ENCODE measurements at regions not wholly inside any gene's neighbourhood (a gene's known extent, or its start where the extent isn't known, plus 50 kb on each side); places are given as distances from the start of the nearest gene placed in this dataset.

DNA sequence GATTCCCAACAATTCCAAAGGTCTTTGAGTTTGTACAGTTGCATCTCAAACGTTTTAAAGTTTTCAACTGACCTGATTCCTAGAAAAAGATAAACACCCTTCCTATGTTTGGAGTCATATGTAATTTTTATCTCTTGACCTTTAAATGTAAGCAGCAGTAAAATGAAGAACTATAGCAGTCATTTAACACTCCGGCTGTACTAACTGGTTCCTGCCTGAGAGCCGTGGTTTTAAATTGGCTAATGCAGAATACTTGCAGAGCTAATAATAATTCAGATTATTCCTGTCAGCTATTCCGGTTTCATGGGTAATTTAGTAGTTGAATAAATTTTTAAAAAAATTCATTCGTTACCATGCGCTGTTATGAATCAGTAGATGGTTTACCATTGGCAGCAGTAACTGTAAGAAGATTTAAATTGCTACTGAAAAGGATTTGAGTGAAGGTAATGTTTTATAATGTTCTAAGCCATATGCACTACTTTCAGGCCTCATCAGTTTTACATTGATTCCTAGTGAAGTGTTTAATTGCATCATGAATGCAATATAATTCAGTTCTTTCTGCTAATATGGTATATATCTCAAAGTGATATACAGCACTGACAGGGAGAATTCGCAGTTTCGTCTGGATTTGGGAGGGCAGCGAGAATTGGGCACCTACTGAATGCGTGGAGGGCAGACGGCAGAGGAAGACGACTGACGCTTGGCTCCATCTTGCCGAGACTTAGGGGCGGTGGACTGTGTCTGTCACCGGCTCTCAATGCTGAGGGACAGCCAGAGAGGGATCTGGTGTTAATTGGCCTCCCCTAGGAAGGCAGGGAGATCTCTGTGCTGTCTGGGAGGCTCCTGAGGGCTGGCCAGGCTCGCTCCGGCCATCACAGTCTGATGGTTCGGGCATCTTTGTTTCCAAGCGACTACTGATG, 217.7 kb downstream of the PHETA1 start:
- ATAC-seq (no peak), DNase-seq (ENCODE audit: low read depth, low spot score) (no peak)
- intact Hi-C loops (cut with micrococcal nuclease) = no loop called here
- Histone ChIP-seq H3K27me3 (ENCODE audit: insufficient read depth, low read length) (no peaks in the 10 kb centered on the region), H3K9me2 (ENCODE audit: insufficient read depth) (no peaks in the 10 kb centered on the region), H3K36me3 (ENCODE audit: control insufficient read depth in 1 of 2, insufficient read depth in 2 of 2, low read length in 2 of 2) (no peaks in the 10 kb centered on the region), H3K4me2 (ENCODE audit: low read length) (no peak overlapping the region), H4K20me1 (ENCODE audit: insufficient read depth) (no peaks in the 10 kb centered on the region), H3K79me2 (ENCODE audit: insufficient read depth, low read length) (no peaks in the 10 kb centered on the region), H2AFZ (ENCODE audit: low read depth, low read length, poor library complexity, severe bottlenecking) (no peak overlapping the region), H3K4me3 (replicated peaks in 1 of 2; ENCODE audit: low read depth in 1 of 2, low read length in 2 of 2) (no peak overlapping the region), H3K27ac (ENCODE audit: low read depth, low read length) (no peak overlapping the region), H3K4me1 (ENCODE audit: control insufficient read depth in 1 of 2, insufficient read depth in 2 of 2, low read length in 2 of 2) (no peaks in the 10 kb centered on the region), H3K9me3 (ENCODE audit: control insufficient read depth in 1 of 2, insufficient read depth in 1 of 2, low read depth in 1 of 2, low read length in 2 of 2) (no peaks in the 10 kb centered on the region), H3K9ac (ENCODE audit: low read length) (no peak overlapping the region)
- ChIA-PET CTCF (no interaction called here), POLR2A (no interaction called here), RAD21 (ENCODE audit: low non-redundant PET in 1 of 2, low total read pairs in 2 of 2, uncharacterized antibody in 2 of 2, unreplicated experiment in 2 of 2) (no interaction called here)
- BruUV-seq (replicated peaks) = no TSS peak
- no peak for TF ChIP-seq YY1 (IDR thresholded peaks at IDR 0.05; ENCODE audit: extremely low read depth, insufficient replicate concordance, low read depth, low read length)
- no peak for TF ChIP-seq RAD21 (IDR thresholded peaks at IDR 0.05; ENCODE audit: low read depth)
- TF ChIP-seq, protein P1, sequence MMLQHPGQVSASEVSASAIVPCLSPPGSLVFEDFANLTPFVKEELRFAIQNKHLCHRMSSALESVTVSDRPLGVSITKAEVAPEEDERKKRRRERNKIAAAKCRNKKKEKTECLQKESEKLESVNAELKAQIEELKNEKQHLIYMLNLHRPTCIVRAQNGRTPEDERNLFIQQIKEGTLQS (IDR thresholded peaks at IDR 0.05) = no peak
- TF ChIP-seq SP1 (IDR thresholded peaks at IDR 0.05; ENCODE audit: low read depth) = no peak
- no peak for TF ChIP-seq CEBPB (IDR thresholded peaks at IDR 0.05; ENCODE audit: low read depth)

DNA sequence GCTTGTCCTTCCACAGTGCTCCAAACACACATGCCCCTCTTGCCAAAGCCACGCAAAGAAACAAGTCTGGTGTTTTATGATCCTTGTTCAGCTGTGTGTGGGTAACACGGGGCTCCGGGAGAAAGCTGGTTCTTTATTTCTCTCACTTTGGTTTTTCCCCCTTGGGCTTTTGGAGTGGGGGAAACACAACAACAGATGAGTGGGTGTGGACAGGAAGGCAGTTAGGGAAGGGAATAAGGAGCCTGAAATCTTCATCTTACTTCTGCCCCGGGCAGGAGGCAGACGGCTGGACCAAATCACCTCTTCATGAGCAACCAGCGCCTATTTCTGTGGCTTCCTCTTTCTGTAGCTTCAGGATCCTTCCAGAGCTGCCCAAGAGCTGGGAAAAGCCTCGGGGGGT, 218.5 kb downstream of the PHETA1 start:
- H3K4me1 ChIP-seq (ENCODE audit: control insufficient read depth in 1 of 2, insufficient read depth in 2 of 2, low read length in 2 of 2) = no peaks in the 10 kb centered on the region
- ChIA-PET CTCF (no interaction called here), RAD21 (ENCODE audit: low non-redundant PET in 1 of 2, low total read pairs in 2 of 2, uncharacterized antibody in 2 of 2, unreplicated experiment in 2 of 2) (no interaction called here), POLR2A (no interaction called here)
- no peak overlapping the region for H3K27ac ChIP-seq (ENCODE audit: low read depth, low read length)
- H2AFZ ChIP-seq (ENCODE audit: low read depth, low read length, poor library complexity, severe bottlenecking) = no peak overlapping the region
- no peaks in the 10 kb centered on the region for H3K9me3 ChIP-seq (ENCODE audit: control insufficient read depth in 1 of 2, insufficient read depth in 1 of 2, low read depth in 1 of 2, low read length in 2 of 2)
- BruUV-seq (replicated peaks) = no TSS peak
- H3K9ac ChIP-seq (ENCODE audit: low read length) = no peak overlapping the region
- H3K9me2 ChIP-seq (ENCODE audit: insufficient read depth) = no peaks in the 10 kb centered on the region
- TF ChIP-seq RAD21 (IDR thresholded peaks at IDR 0.05; ENCODE audit: low read depth) = no peak
- TF ChIP-seq TCF7L2 (IDR thresholded peaks at IDR 0.05; ENCODE audit: borderline replicate concordance, extremely low read depth, insufficient read depth, insufficient read length) = no peak
- no peak for TF ChIP-seq POLR2AphosphoS5 (IDR thresholded peaks at IDR 0.05; ENCODE audit: low read depth, low read length)
- no peak for TF ChIP-seq JUND (IDR thresholded peaks at IDR 0.05)
- TF ChIP-seq, protein P2, sequence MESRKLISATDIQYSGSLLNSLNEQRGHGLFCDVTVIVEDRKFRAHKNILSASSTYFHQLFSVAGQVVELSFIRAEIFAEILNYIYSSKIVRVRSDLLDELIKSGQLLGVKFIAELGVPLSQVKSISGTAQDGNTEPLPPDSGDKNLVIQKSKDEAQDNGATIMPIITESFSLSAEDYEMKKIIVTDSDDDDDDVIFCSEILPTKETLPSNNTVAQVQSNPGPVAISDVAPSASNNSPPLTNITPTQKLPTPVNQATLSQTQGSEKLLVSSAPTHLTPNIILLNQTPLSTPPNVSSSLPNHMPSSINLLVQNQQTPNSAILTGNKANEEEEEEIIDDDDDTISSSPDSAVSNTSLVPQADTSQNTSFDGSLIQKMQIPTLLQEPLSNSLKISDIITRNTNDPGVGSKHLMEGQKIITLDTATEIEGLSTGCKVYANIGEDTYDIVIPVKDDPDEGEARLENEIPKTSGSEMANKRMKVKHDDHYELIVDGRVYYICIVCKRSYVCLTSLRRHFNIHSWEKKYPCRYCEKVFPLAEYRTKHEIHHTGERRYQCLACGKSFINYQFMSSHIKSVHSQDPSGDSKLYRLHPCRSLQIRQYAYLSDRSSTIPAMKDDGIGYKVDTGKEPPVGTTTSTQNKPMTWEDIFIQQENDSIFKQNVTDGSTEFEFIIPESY (IDR thresholded peaks at IDR 0.05; ENCODE audit: extremely low read depth, insufficient replicate concordance, low read length) = no peak
- TF ChIP-seq ELF1 (IDR thresholded peaks at IDR 0.05; ENCODE audit: borderline replicate concordance, low read depth) = no peak
- no peak for TF ChIP-seq ZFX (IDR thresholded peaks at IDR 0.05)
- no peak for TF ChIP-seq SIN3A (IDR thresholded peaks at IDR 0.05; ENCODE audit: low read depth)
- TF ChIP-seq, protein P3, sequence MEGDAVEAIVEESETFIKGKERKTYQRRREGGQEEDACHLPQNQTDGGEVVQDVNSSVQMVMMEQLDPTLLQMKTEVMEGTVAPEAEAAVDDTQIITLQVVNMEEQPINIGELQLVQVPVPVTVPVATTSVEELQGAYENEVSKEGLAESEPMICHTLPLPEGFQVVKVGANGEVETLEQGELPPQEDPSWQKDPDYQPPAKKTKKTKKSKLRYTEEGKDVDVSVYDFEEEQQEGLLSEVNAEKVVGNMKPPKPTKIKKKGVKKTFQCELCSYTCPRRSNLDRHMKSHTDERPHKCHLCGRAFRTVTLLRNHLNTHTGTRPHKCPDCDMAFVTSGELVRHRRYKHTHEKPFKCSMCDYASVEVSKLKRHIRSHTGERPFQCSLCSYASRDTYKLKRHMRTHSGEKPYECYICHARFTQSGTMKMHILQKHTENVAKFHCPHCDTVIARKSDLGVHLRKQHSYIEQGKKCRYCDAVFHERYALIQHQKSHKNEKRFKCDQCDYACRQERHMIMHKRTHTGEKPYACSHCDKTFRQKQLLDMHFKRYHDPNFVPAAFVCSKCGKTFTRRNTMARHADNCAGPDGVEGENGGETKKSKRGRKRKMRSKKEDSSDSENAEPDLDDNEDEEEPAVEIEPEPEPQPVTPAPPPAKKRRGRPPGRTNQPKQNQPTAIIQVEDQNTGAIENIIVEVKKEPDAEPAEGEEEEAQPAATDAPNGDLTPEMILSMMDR (IDR thresholded peaks at IDR 0.05 in 2 of 3, conservative IDR thresholded peaks at IDR 0.05 in 1 of 3; ENCODE audit: borderline replicate concordance in 1 of 3, insufficient read depth in 1 of 3, low read depth in 2 of 3, low read length in 2 of 3) = no peak
- no peak overlapping the region for H3K4me3 ChIP-seq (replicated peaks in 1 of 2; ENCODE audit: low read depth in 1 of 2, low read length in 2 of 2)
- DNase-seq (ENCODE audit: low read depth, low spot score) = no peak
- H3K79me2 ChIP-seq (ENCODE audit: insufficient read depth, low read length) = no peaks in the 10 kb centered on the region
- intact Hi-C loops (cut with micrococcal nuclease) = no loop called here
- no peaks in the 10 kb centered on the region for H4K20me1 ChIP-seq (ENCODE audit: insufficient read depth)
- no peaks in the 10 kb centered on the region for H3K27me3 ChIP-seq (ENCODE audit: insufficient read depth, low read length)
- H3K4me2 ChIP-seq (ENCODE audit: low read length) = no peak overlapping the region
- no peak for ATAC-seq
- H3K36me3 ChIP-seq (ENCODE audit: control insufficient read depth in 1 of 2, insufficient read depth in 2 of 2, low read length in 2 of 2) = no peaks in the 10 kb centered on the region
